PFSK-1 (cell line): ENCODE measurements at regions not wholly inside any gene's neighbourhood (a gene's known extent, or its start where the extent isn't known, plus 50 kb on each side); places are given as distances from the start of the nearest gene placed in this dataset.

Experiments
- FOXP2 ChIP-seq: optimal IDR thresholded peaks from 2 replicates; pipeline ENCODE3; 2011; ENCODE audit warnings: borderline replicate concordance, control low read depth, inconsistent platforms; ENCODE audit not compliant: insufficient read depth; ENCODE audit errors: extremely low read length, extremely low read depth
- POLR2AphosphoS5 ChIP-seq: IDR thresholded peaks from 2 replicates; pipeline ENCODE4 v1.6.1; 2012; ENCODE audit warnings: low read depth, mild to moderate bottlenecking, control low read depth, low read length, moderate library complexity
- REST ChIP-seq, 2 experiments: IDR thresholded peaks; 2 replicates each; pipeline versions ENCODE4 v1.6.1 to v1.8.0; 2011 to 2012; ENCODE audit warnings: low read depth in 2 of 2, low read length in 2 of 2, control low read depth in 1 of 2, inconsistent platforms in 1 of 2, mild to moderate bottlenecking in 1 of 2, moderate library complexity in 1 of 2; ENCODE audit not compliant: insufficient read depth in 1 of 2
- SIN3A ChIP-seq: IDR thresholded peaks from 2 replicates; pipeline ENCODE4 v1.6.1; 2012; ENCODE audit warnings: mild to moderate bottlenecking, low read length, moderate library complexity, borderline replicate concordance; ENCODE audit not compliant: insufficient read depth
- TAF1 ChIP-seq: IDR thresholded peaks from 2 replicates; pipeline ENCODE4 v1.6.1; 2012; ENCODE audit warnings: low read length, control low read depth, borderline replicate concordance; ENCODE audit not compliant: insufficient read depth

GRCh38 chr9:108489567-108489966, 366.2 kb downstream of the ACTL7B start:
- TF ChIP-seq REST (IDR thresholded peaks at IDR 0.05; ENCODE audit: insufficient read depth in 1 of 2, low read depth in 2 of 2, low read length in 2 of 2) = no peak
- no peak for TF ChIP-seq POLR2AphosphoS5
- no peak for TF ChIP-seq TAF1
- TF ChIP-seq FOXP2 = no peak
- TF ChIP-seq SIN3A = no peak

- TF ChIP-seq SIN3A = no peak
- TF ChIP-seq FOXP2 = no peak
- TF ChIP-seq REST (IDR thresholded peaks at IDR 0.05; ENCODE audit: insufficient read depth in 1 of 2, low read depth in 2 of 2, low read length in 2 of 2) = no peak
- no peak for TF ChIP-seq POLR2AphosphoS5
Measured at GRCh38 chr9:108486831-108487230, 369.0 kb downstream of the ACTL7B start.

- TF ChIP-seq TAF1 (no peak), POLR2AphosphoS5 (no peak), SIN3A (no peak), FOXP2 (no peak), REST (IDR thresholded peaks at IDR 0.05; ENCODE audit: insufficient read depth in 1 of 2, low read depth in 2 of 2, low read length in 2 of 2) (no peak)
Measured at GRCh38 chr9:108484468-108484867, 371.3 kb downstream of the ACTL7B start.

GRCh38 chr9:108483676-108484075, 372.1 kb downstream of the ACTL7B start:
- no peak for TF ChIP-seq FOXP2
- TF ChIP-seq REST (IDR thresholded peaks at IDR 0.05; ENCODE audit: insufficient read depth in 1 of 2, low read depth in 2 of 2, low read length in 2 of 2) = no peak
- TF ChIP-seq SIN3A = no peak
- no peak for TF ChIP-seq TAF1
- no peak for TF ChIP-seq POLR2AphosphoS5
